HepG2 (cell line): ENCODE measurements at regions not wholly inside any gene's neighbourhood (a gene's known extent, or its start where the extent isn't known, plus 50 kb on each side); places are given as distances from the start of the nearest gene placed in this dataset.

ENCODE experiments used
- EZH2 ChIP-seq: conservative IDR thresholded peaks from 2 replicates; pipeline ENCODE4 v1.6.1; 2012; ENCODE audit warnings: mild to moderate bottlenecking, low read depth, low read length, moderate library complexity
- JUN ChIP-seq: sonication (generic); formaldehyde crosslinking; IDR thresholded peaks from 2 replicates; pipeline ENCODE4 v1.4.0; 2020; ENCODE audit warnings: mild to moderate bottlenecking, missing genetic modification reagents
- POLR2A ChIP-seq, 2 experiments: IDR thresholded peaks; 2 replicates each; pipeline ENCODE4 v1.6.1; 2011; ENCODE audit warnings: low read depth in 2 of 2, low read length in 2 of 2, mild to moderate bottlenecking in 1 of 2, moderate library complexity in 1 of 2; ENCODE audit not compliant: insufficient read depth in 1 of 2
- ZFX ChIP-seq: sonication (generic); formaldehyde crosslinking; IDR thresholded peaks from 2 replicates; pipeline ENCODE4 v1.4.0; 2020; ENCODE audit warnings: mild to moderate bottlenecking, low read depth, missing genetic modification reagents, moderate library complexity
- ZNF792 ChIP-seq: IDR thresholded peaks from 2 replicates; pipeline ENCODE4 v1.6.1; 2016
- TF ChIP-seq, protein P1 (sequence below): sonication (generic); formaldehyde crosslinking; IDR thresholded peaks from 2 replicates; pipeline ENCODE4 v1.4.0; 2020; ENCODE audit warnings: missing genetic modification reagents
- TF ChIP-seq, protein P2 (sequence below): sonication (generic); formaldehyde crosslinking; IDR thresholded peaks from 2 replicates; pipeline ENCODE4 v1.8.0; 2022; ENCODE audit warnings: mild to moderate bottlenecking, missing genetic modification reagents; ENCODE audit not compliant: insufficient replicate concordance
- TF ChIP-seq, protein P3 (sequence below): sonication (generic); formaldehyde crosslinking; conservative IDR thresholded peaks from 2 replicates; pipeline ENCODE4 v1.4.0; 2020; ENCODE audit warnings: missing genetic modification reagents
- TF ChIP-seq, protein P4 (sequence below), 2 experiments: IDR thresholded peaks; 2 replicates each; pipeline ENCODE4 v1.6.1; 2011 to 2012; ENCODE audit warnings: low read length in 2 of 2, borderline replicate concordance in 1 of 2, low read depth in 1 of 2, mild to moderate bottlenecking in 1 of 2, moderate library complexity in 1 of 2
- TF ChIP-seq, protein P5 (sequence below): IDR thresholded peaks from 2 replicates; pipeline ENCODE4 v1.6.1; 2016; ENCODE audit warnings: low read depth

DNA sequence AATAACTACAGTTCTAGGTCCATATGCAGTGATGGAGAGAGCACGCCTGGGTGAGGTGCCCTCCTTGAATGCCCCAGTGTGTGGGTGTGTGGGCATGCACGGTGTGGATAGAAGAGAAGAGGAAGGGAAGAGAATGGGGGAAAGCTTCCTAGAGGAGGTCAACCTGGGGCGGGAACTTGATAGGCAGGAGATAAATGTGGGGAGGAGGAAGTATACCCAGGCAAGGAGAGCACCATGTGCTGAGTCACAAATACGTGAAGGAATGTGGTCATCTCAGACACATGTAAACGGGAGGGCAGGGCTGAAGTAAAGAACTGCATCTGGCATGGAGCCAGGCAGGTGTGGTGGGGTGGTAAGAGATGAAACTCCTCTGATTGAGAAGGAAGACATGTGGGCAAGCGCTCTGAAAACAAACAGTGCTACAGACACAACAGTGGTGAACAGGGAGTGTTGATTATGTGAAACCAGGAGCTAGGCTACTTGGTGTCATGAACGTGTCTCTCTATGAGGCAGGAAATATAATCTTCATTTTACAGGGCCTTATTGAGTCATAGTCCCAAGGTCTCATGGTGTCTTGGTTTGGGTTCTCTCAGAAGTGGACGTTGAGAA lies 61.5 kb upstream of the EED start:
- no peak for TF ChIP-seq POLR2A (IDR thresholded peaks at IDR 0.05; ENCODE audit: insufficient read depth in 1 of 2, low read depth in 2 of 2, low read length in 2 of 2)
- no peak for TF ChIP-seq ZNF792 (CRISPR knock-in tag)
- TF ChIP-seq, protein P1, sequence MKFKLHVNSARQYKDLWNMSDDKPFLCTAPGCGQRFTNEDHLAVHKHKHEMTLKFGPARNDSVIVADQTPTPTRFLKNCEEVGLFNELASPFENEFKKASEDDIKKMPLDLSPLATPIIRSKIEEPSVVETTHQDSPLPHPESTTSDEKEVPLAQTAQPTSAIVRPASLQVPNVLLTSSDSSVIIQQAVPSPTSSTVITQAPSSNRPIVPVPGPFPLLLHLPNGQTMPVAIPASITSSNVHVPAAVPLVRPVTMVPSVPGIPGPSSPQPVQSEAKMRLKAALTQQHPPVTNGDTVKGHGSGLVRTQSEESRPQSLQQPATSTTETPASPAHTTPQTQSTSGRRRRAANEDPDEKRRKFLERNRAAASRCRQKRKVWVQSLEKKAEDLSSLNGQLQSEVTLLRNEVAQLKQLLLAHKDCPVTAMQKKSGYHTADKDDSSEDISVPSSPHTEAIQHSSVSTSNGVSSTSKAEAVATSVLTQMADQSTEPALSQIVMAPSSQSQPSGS = no peak
- TF ChIP-seq, protein P2, sequence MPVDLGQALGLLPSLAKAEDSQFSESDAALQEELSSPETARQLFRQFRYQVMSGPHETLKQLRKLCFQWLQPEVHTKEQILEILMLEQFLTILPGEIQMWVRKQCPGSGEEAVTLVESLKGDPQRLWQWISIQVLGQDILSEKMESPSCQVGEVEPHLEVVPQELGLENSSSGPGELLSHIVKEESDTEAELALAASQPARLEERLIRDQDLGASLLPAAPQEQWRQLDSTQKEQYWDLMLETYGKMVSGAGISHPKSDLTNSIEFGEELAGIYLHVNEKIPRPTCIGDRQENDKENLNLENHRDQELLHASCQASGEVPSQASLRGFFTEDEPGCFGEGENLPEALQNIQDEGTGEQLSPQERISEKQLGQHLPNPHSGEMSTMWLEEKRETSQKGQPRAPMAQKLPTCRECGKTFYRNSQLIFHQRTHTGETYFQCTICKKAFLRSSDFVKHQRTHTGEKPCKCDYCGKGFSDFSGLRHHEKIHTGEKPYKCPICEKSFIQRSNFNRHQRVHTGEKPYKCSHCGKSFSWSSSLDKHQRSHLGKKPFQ = no peak
- TF ChIP-seq, protein P3, sequence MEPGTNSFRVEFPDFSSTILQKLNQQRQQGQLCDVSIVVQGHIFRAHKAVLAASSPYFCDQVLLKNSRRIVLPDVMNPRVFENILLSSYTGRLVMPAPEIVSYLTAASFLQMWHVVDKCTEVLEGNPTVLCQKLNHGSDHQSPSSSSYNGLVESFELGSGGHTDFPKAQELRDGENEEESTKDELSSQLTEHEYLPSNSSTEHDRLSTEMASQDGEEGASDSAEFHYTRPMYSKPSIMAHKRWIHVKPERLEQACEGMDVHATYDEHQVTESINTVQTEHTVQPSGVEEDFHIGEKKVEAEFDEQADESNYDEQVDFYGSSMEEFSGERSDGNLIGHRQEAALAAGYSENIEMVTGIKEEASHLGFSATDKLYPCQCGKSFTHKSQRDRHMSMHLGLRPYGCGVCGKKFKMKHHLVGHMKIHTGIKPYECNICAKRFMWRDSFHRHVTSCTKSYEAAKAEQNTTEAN (CRISPR knock-in tag) = no peak
- TF ChIP-seq, protein P4, sequence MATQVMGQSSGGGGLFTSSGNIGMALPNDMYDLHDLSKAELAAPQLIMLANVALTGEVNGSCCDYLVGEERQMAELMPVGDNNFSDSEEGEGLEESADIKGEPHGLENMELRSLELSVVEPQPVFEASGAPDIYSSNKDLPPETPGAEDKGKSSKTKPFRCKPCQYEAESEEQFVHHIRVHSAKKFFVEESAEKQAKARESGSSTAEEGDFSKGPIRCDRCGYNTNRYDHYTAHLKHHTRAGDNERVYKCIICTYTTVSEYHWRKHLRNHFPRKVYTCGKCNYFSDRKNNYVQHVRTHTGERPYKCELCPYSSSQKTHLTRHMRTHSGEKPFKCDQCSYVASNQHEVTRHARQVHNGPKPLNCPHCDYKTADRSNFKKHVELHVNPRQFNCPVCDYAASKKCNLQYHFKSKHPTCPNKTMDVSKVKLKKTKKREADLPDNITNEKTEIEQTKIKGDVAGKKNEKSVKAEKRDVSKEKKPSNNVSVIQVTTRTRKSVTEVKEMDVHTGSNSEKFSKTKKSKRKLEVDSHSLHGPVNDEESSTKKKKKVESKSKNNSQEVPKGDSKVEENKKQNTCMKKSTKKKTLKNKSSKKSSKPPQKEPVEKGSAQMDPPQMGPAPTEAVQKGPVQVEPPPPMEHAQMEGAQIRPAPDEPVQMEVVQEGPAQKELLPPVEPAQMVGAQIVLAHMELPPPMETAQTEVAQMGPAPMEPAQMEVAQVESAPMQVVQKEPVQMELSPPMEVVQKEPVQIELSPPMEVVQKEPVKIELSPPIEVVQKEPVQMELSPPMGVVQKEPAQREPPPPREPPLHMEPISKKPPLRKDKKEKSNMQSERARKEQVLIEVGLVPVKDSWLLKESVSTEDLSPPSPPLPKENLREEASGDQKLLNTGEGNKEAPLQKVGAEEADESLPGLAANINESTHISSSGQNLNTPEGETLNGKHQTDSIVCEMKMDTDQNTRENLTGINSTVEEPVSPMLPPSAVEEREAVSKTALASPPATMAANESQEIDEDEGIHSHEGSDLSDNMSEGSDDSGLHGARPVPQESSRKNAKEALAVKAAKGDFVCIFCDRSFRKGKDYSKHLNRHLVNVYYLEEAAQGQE (IDR thresholded peaks at IDR 0.05; ENCODE audit: borderline replicate concordance in 1 of 2, low read depth in 1 of 2, low read length in 2 of 2) = no peak
- TF ChIP-seq EZH2 = no peak
- no peak for TF ChIP-seq JUN (CRISPR knock-in tag)
- TF ChIP-seq, protein P5, sequence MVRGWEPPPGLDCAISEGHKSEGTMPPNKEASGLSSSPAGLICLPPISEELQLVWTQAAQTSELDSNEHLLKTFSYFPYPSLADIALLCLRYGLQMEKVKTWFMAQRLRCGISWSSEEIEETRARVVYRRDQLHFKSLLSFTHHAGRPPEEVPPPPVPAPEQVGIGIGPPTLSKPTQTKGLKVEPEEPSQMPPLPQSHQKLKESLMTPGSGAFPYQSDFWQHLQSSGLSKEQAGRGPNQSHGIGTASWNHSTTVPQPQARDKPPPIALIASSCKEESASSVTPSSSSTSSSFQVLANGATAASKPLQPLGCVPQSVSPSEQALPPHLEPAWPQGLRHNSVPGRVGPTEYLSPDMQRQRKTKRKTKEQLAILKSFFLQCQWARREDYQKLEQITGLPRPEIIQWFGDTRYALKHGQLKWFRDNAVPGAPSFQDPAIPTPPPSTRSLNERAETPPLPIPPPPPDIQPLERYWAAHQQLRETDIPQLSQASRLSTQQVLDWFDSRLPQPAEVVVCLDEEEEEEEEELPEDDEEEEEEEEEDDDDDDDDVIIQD = no peak
- TF ChIP-seq ZFX = no peak
